Activated T-cell treated with anti-CD3 and anti-CD28 coated beads, Interleukin-2, amount 50 U/mL, for 72 hours (primary cell): ENCODE measurements at regions not wholly inside any gene's neighbourhood (a gene's known extent, or its start where the extent isn't known, plus 50 kb on each side); places are given as distances from the start of the nearest gene placed in this dataset.

Source experiments
- ATAC-seq, 2 donors: fragments of 150-1000 bp; cut with Tn5 transposase; replicated peaks in 1 of 2; 2 replicates each; pipeline ENCODE4 v1.10.0; 2021; ENCODE audit warnings: moderate library complexity in 2 of 2, mild to moderate bottlenecking in 1 of 2
- DNase-seq, 2 donors: peaks; one replicate each; pipeline ENCODE4 v3.0.0; 2021 to 2022; ENCODE audit warnings: mixed read lengths in 1 of 2
- H3K27ac Mint-ChIP-seq: one replicate; pipeline ENCODE4 v1.8.0; 2022; ENCODE audit warnings: mild to moderate bottlenecking, moderate library complexity, mixed read lengths
- H3K27me3 Mint-ChIP-seq: one replicate; pipeline ENCODE4 v1.8.0; 2022; ENCODE audit warnings: low read depth, mixed read lengths
- H3K36me3 Mint-ChIP-seq, 2 donors: one replicate each; pipeline ENCODE4 v1.8.0; 2022; ENCODE audit warnings: mixed read lengths in 2 of 2, mild to moderate bottlenecking in 1 of 2; ENCODE audit not compliant: insufficient read depth in 2 of 2
- H3K4me1 Mint-ChIP-seq: one replicate; pipeline ENCODE4 v1.8.0; 2022; ENCODE audit warnings: low read depth, mixed read lengths
- H3K4me3 Mint-ChIP-seq, 2 donors: one replicate each; pipeline ENCODE4 v1.8.0; 2022; ENCODE audit warnings: mild to moderate bottlenecking in 2 of 2, mixed read lengths in 2 of 2, moderate library complexity in 2 of 2
- H3K9me3 Mint-ChIP-seq, 2 donors: one replicate each; pipeline ENCODE4 v1.8.0; 2022; ENCODE audit warnings: mixed read lengths in 2 of 2

GRCh38 chr21:32894321-32894720, 122.8 kb upstream of the PAXBP1 start:
- no peak for DNase-seq
- Mint-ChIP-seq H3K9me3 (peaks cover 4 to 7% of the 10 kb centered on the region in 2 donors), H3K27ac (no peak overlapping the region), H3K4me3 (no peak overlapping the region), H3K36me3 (peaks cover 4 to 5% of the 10 kb centered on the region in 2 donors), H3K4me1 (peaks cover 5% of the 10 kb centered on the region), H3K27me3 (peaks cover 15% of the 10 kb centered on the region)
- no peak for ATAC-seq

- no peak overlapping the region for H3K4me3 Mint-ChIP-seq
- no peak overlapping the region for H3K27ac Mint-ChIP-seq
- no peaks in the 10 kb centered on the region for H3K36me3 Mint-ChIP-seq
- H3K4me1 Mint-ChIP-seq: no peaks in the 10 kb centered on the region
- DNase-seq (no peak), ATAC-seq (no peak)
- peaks cover 17% of the 10 kb centered on the region for H3K27me3 Mint-ChIP-seq
- peaks cover 0 to 1% of the 10 kb centered on the region in 2 donors for H3K9me3 Mint-ChIP-seq
Observed at GRCh38 chr21:32900814-32901213, 124.9 kb upstream of the OLIG2 start.

DNA sequence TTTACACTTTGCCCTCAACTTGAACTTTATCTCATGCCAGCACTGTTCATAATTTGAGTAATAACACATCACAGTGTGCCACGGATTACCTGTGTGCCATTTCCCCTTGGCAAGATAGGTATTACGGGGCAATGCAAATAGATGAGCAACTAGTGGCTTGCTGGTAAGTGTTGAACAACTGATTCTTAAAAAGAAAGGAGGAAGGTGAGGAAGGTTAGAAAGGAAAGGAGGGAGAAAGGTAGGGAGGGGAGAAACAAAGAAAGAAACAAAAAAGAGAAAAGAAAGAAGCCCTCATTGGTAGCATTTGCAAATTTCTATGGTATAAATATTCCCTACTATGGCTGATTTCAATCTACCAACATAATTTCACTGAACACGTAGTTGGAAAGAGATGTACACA, 118.2 kb upstream of the OLIG2 start:
- ATAC-seq: no peak
- Mint-ChIP-seq H3K4me1 (no peaks in the 10 kb centered on the region), H3K9me3 (no peaks in the 10 kb centered on the region), H3K4me3 (no peak overlapping the region), H3K27me3 (no peaks in the 10 kb centered on the region), H3K36me3 (no peaks in the 10 kb centered on the region), H3K27ac (no peak overlapping the region)
- DNase-seq: no peak

- Mint-ChIP-seq H3K9me3 (no peaks in the 10 kb centered on the region), H3K27me3 (no peaks in the 10 kb centered on the region), H3K4me3 (no peak overlapping the region), H3K27ac (no peak overlapping the region), H3K4me1 (no peaks in the 10 kb centered on the region), H3K36me3 (no peaks in the 10 kb centered on the region)
- DNase-seq (no peak), ATAC-seq (peak in 1 of 2 donors; percentile 55)
Observed at GRCh38 chr21:32908534-32908933, 117.2 kb upstream of the OLIG2 start.

GRCh38 chr21:32909393-32909792, 116.3 kb upstream of the OLIG2 start:
- no peak for ATAC-seq

DNA sequence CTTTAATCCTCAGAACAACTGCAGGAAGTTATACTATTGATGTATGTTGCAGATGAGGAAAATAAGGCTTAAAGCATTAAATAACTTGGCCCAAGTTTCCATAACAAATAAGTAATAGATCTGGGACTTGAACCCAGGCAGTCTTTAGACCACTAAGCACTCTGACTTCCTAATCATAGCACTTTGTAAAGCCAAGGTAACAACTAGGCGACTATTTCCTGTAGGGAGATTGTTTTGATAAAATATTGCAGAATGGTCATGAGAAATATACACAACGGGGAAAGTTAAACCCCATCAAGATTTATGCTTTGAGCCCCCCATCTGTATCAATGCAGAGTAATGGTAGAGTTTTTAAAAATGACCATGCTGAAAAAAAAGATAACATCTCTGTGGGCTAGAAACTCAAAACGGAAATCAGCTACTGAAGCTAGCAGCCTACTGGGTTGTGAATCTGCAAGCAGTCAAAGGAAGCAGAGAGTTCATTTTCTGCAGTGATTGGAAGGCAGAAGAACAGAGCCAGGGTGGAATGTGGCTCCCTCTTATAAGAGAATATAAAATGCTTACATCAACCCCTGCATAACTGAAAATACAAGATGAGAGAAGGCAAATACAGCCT, 111.2 kb upstream of the OLIG2 start:
- Mint-ChIP-seq H3K4me1 (peaks cover 17% of the 10 kb centered on the region), H3K4me3 (peak overlapping the region in 1 of 2 donors; percentile 42), H3K36me3 (no peaks in the 10 kb centered on the region), H3K9me3 (no peaks in the 10 kb centered on the region), H3K27me3 (no peaks in the 10 kb centered on the region), H3K27ac (peak overlapping the region; percentile 43)
- DNase-seq: no peak
- peak in 1 of 2 donors; percentile 38 for ATAC-seq

More at GRCh38 chr21:32909393-32909792, 116.3 kb upstream of the OLIG2 start:
- H3K27me3 Mint-ChIP-seq: no peaks in the 10 kb centered on the region
- H3K9me3 Mint-ChIP-seq: no peaks in the 10 kb centered on the region
- no peaks in the 10 kb centered on the region for H3K36me3 Mint-ChIP-seq
- peaks cover 3% of the 10 kb centered on the region for H3K4me1 Mint-ChIP-seq
- H3K27ac Mint-ChIP-seq: no peak overlapping the region
- DNase-seq: no peak
- H3K4me3 Mint-ChIP-seq: no peak overlapping the region

GRCh38 chr21:32915099-32915498, 110.6 kb upstream of the OLIG2 start:
- Mint-ChIP-seq H3K36me3 (no peaks in the 10 kb centered on the region), H3K27ac (peak overlapping the region; percentile 43), H3K9me3 (no peaks in the 10 kb centered on the region), H3K4me3 (no peak overlapping the region), H3K4me1 (peaks cover 17% of the 10 kb centered on the region), H3K27me3 (no peaks in the 10 kb centered on the region)
- DNase-seq (no peak), ATAC-seq (no peak)

DNA sequence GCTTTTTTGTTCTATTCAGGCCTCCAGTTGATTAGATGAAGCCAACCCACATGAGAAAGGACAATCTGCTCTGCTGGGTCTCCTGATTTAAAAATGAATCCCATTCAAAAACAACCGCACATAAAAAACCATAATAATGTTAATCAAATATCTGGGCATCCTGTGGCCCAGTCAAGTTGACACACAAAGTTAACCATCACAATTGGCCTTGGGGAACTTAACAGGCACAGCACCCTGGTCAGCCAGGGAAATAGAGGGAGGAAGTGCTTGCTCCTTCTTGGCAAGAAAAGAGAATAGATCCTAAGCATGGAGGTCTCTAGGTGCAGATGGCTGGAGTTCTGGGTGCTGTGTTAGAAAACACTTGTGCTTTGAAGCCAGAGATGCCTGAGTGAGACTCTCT, 109.6 kb upstream of the OLIG2 start:
- Mint-ChIP-seq H3K36me3 (no peaks in the 10 kb centered on the region), H3K27me3 (no peaks in the 10 kb centered on the region), H3K4me1 (peaks cover 17% of the 10 kb centered on the region), H3K27ac (no peak overlapping the region), H3K4me3 (no peak overlapping the region), H3K9me3 (no peaks in the 10 kb centered on the region)
- no peak for ATAC-seq
- DNase-seq: no peak

- no peaks in the 10 kb centered on the region for H3K27me3 Mint-ChIP-seq
- DNase-seq (no peak), ATAC-seq (no peak)
- H3K4me1 Mint-ChIP-seq: peaks cover 17% of the 10 kb centered on the region
- H3K9me3 Mint-ChIP-seq: no peaks in the 10 kb centered on the region
- no peak overlapping the region for H3K27ac Mint-ChIP-seq
- no peak overlapping the region for H3K4me3 Mint-ChIP-seq
- H3K36me3 Mint-ChIP-seq: no peaks in the 10 kb centered on the region
Observed at GRCh38 chr21:32916522-32917099, 109.1 kb upstream of the OLIG2 start.

DNA sequence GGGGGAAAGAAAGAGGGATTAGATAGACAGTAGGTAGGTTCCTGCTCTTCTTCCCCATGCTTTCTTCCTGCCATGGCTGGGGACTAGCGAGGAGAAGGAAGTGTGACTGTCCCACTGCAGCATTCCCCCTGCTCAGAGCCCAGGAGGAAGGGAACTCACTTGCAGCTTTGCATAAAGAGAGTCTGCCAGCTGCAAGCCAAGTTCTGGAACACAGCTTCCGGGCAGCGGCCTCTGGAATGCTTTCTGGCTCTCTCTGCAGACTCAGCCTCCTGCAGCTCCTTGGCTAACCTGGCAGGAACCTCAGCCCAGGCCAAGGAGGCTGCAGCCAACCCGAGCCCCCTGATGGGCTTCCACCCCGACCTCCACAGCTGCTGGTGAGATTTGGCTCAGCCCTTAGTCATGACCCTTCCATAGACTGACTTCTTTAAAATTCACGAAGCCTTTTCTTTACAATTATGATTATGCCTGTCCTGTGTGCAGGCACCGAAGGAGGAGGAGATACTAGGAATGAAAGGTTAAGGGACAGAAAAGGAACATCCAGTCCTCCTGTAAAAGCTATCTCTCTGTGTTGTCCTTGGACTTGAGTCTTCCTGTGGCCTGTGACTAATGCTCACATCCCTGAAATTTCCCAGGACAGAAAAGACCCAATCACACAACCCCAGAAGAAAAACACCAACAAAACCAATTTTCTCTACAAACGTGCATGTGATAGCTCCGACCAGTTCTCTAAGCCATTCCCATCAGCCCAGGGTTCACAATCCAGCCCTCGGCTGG, 108.2 kb upstream of the OLIG2 start:
- no peaks in the 10 kb centered on the region for H3K27me3 Mint-ChIP-seq
- no peak overlapping the region for H3K27ac Mint-ChIP-seq
- H3K4me1 Mint-ChIP-seq: peaks cover 17% of the 10 kb centered on the region
- DNase-seq (no peak), ATAC-seq (no peak)
- H3K4me3 Mint-ChIP-seq: no peak overlapping the region
- no peaks in the 10 kb centered on the region for H3K36me3 Mint-ChIP-seq
- peaks cover 0 to 3% of the 10 kb centered on the region in 2 donors for H3K9me3 Mint-ChIP-seq

- Mint-ChIP-seq H3K4me1 (peaks cover 17% of the 10 kb centered on the region), H3K27me3 (no peaks in the 10 kb centered on the region), H3K36me3 (no peaks in the 10 kb centered on the region), H3K27ac (no peak overlapping the region), H3K9me3 (peaks cover 0 to 3% of the 10 kb centered on the region in 2 donors), H3K4me3 (no peak overlapping the region)
- DNase-seq (no peak), ATAC-seq (no peak)
Observed at GRCh38 chr21:32918478-32919120, 107.1 kb upstream of the OLIG2 start.

DNA sequence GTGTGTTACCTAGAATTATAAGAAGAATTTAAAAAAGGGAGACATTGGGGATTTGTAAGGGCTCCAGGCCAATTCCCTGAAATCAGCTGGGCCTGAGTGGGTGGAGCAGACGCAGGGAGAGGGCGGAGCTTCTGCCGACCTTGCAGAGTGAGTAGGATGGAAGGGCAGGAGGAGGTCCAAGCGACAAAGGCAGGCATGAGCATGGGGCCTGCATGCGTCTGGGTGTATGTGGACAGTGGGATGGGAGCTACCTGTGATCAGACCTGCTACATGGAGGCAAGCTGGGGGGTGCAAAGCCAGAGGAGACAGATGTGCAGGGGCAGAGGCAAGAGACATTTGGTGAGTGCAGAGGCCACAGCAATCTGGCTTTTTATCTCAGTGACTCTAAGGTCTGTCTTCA, 105.3 kb upstream of the OLIG2 start:
- DNase-seq: no peak
- Mint-ChIP-seq H3K27ac (no peak overlapping the region), H3K9me3 (peaks cover 3% of the 10 kb centered on the region in 2 donors), H3K4me1 (peaks cover 3% of the 10 kb centered on the region), H3K4me3 (no peak overlapping the region), H3K36me3 (peaks cover 5 to 11% of the 10 kb centered on the region in 2 donors), H3K27me3 (no peaks in the 10 kb centered on the region)
- ATAC-seq: no peak

- Mint-ChIP-seq H3K27me3 (no peaks in the 10 kb centered on the region), H3K9me3 (peaks cover 3% of the 10 kb centered on the region in 2 donors), H3K4me1 (no peaks in the 10 kb centered on the region), H3K4me3 (no peak overlapping the region), H3K27ac (peak overlapping the region; percentile 6), H3K36me3 (peaks cover 5 to 16% of the 10 kb centered on the region in 2 donors)
- peak; percentile 44 to 63 for DNase-seq
- ATAC-seq: no peak
Observed at GRCh38 chr21:32921632-32922230, 104.0 kb upstream of the OLIG2 start.
